Stimulated activated CD4-positive, alpha-beta T cell treated with anti-CD3 and anti-CD28 coated beads, Interleukin-4, amount 100 ng/mL, for 1 hour (primary cell): ENCODE measurements at regions not wholly inside any gene's neighbourhood (a gene's known extent, or its start where the extent isn't known, plus 50 kb on each side); places are given as distances from the start of the nearest gene placed in this dataset.
"Not testable (repeated sequence)": the region's sequence is repeated elsewhere in the genome, so short reads cannot be mapped to it uniquely, and the experiment has no call there.

Experiments
- DNase-seq: peaks from one replicate; pipeline ENCODE4 v3.0.0-alpha.2; 2020

- DNase-seq: no peak
Measured at GRCh38 chr5:57394421-57395210, 88.0 kb downstream of the ACTBL2 start.

DNA sequence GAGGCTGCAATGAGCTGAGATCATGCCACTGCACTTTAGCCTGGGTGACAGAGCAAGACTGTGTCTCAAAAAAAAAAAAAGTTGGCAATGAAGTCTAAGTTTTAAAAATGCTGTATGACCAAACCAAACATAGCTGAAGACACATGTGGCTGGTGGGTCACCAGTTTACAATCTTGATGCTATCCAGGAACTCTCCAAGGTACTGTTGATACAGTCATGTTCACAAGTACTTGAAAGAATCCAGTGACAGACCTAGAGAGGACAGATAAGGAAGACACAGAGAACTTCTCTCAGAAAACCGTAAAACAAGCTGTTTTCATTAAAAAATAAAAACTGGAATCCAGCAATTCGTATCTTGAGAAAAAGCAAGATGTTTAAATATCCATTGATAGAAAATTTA, 95.7 kb downstream of the ACTBL2 start:
- no peak for DNase-seq

DNA sequence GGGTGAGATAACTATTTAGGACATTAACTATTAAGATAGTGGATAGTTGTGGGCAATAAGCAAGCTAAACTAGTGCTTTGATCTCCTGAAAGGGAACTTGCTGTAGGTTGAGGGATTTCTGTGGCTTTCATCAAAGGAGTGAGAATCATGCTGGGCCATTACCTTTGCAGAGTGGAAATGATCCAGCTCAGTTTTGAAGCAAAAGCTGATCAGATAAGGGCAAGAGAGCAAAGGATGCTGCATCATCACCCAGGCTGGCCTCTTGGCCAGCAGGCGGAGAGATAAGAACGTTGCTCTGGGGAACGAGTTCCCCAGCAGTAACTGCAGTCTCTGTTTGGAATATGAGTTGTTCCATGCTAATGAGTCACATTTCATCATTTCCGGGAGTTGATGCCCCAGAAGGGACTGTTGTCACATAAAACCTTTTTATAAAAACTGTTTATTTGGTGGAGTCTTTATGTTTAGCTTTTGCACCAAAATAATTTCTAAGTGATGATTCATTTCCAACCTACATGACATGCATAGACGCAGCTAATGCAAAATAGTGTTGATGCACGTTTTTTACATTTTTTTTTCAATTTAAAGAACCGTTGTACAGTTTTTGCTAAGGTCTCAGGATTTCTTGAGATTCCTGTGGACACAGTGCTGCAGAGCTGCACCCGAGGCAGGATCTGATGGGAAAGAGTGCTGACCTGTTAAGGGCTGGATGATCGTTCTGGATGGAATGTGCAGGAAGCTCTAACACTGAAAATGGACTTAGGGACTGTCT, 99.3 kb downstream of the ACTBL2 start:
- peak; percentile 15 for DNase-seq

GRCh38 chr5:57382655-57383054, 100.0 kb downstream of the ACTBL2 start:
- no peak for DNase-seq

GRCh38 chr5:57370376-57370775, 112.2 kb downstream of the ACTBL2 start:
- DNase-seq: no peak

DNA sequence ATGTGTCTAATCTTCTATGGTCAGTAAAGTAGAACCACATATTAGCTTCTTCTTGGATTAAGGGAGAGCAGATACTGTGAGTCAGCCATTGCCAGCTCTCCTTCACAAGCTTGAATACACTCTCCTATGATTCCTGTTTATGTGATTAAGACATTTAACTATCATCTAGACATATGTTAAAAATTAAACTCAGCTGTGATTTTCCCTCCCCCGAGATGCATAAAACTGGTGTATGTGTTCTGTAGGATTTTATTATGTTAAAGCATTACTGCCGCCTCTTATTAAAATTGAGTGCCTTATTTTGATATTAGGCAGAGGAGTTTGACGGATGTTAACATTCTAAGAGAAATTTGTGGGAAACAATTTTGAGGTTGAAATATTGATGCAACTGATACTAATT, 114.6 kb downstream of the ACTBL2 start:
- no peak for DNase-seq

DNA sequence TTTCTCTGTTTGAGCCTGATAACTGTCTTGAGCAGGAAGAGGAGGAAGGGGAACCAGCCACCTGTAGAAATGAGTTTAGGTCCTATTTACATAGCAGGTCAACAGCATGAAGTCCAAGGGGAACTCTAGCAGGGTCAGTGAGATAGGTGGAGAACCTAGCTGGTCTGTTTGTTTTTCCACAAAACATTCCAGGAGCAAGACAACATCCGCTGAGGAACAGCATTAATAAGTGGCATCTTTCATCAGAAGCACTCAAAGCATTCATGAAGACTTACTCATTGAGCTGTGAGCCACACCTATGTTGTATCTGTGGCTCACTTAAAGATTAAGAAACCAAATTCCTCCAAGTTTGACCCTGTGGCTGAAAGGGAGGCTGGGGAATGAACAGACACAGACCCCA, 115.9 kb downstream of the ACTBL2 start:
- no peak for DNase-seq

DNA sequence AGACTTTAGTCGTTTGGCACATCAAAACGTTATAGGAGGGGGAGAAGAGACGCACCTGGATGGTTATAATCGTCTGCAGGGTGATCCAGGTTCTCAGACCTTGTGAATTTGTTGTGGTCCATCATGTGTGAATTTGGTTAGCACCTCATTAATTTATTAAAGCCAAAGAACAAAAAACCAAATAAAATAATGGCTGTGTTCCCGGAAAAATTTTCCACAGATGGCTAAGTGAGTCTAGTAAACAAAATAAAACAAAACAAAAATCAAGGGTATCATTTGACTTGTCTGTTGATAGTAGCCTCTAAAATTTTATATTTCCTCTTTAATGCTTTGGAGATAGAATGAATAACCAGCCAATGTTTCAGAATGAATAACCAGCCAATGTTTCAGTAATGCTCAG, 119.7 kb downstream of the ACTBL2 start:
- DNase-seq: no peak

- no peak for DNase-seq
Measured at GRCh38 chr5:57360871-57361270, 121.7 kb downstream of the ACTBL2 start.

- DNase-seq: no peak
Measured at GRCh38 chr5:57358796-57359592, 123.6 kb downstream of the ACTBL2 start.

- DNase-seq: not testable (repeated sequence)
Measured at GRCh38 chr5:57356850-57357249, 125.8 kb downstream of the ACTBL2 start.

DNA sequence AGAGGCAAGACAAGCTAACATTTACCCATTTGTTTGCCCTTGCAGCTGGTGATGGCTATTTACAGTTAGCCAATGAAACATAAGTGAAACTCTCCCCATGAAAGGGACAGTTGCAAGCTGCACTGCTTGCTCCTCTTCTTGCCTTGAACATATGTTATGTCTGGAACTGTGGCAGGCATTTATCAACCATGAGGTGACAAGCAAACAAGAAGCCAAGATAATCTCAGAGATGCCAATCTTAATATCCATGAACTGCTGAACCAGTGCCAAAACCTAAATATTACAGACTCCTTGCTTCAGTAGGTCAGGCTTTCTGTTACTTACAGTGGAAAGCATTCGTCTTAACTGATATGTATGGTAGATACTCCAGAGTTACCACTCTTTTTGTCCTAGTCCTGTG, 133.4 kb downstream of the ACTBL2 start:
- no peak for DNase-seq

- DNase-seq: no peak
Measured at GRCh38 chr5:57348376-57349140, 134.1 kb downstream of the ACTBL2 start.

GRCh38 chr5:57346328-57346727, 136.3 kb downstream of the ACTBL2 start:
- DNase-seq: no peak

DNA sequence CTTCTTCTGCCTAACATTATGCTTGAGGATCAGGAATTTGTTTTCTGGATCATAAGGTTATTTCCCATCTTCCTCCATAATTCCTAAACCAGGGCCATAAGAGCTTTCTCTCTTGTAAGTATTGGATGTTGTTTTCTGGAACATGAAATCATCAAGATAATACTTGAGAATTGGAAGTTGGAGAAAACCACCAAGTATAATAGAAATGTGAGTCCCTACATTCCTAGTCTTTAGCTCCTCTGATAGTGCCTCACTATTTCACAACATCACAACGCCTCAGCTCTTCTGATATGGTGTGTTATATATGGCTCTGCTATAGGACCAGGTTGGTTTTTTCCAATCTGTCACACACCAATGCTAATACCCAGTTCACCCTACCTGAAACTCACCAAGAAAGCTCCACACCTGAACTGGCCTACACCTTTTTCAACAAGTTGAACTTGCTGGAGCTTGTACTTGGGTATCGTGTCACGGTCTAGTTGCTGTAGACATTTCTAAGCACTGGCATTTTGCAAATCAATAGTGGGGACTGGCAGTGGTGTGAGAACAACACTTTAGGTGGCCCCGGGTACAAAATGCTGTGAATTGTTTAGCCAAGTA, 141.1 kb downstream of the ACTBL2 start:
- no peak for DNase-seq

- no peak for DNase-seq
Measured at GRCh38 chr5:57340681-57341080, 141.9 kb downstream of the ACTBL2 start.

DNA sequence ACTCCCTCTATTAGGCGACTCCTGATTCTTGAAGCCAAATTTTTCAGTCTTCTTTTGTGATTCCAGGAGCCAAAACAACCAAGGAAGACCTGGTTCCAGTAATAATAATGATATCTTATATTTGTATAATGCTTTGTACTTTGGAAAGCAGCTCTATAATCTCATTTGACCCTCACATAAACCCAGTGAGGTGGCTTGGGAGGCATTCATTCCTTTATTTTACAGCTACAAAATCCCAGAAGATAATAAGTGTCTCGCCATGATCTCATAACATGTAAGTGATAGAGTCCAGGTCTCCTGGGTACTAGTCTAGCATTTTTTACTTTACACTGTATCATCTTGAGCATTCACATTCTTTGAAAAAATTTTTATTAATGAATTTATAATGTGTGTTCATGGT, 143.1 kb downstream of the ACTBL2 start:
- no peak for DNase-seq

DNA sequence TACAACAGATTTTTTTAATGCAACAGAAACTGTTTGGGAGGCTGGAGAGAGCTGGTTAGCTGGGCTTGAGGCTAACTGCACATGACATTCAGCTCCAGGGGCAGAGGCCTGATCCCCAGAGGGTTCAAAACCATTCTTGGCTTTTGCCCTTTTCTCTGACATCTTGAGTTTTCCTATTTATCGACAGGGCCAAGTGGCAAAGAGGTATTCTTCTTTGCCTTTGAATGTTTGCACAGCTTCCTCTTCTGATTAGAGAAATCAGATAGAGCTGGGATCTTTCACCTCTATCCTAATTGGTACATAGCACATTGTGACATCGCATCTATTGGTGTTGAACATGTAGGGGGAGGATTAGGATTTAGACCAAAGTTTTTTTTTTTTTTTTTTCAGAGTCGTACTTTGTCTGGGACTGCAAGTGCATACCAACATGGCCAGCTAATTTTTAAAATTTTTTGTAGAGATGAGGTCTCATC, 143.7 kb downstream of the ACTBL2 start:
- no peak for DNase-seq

DNA sequence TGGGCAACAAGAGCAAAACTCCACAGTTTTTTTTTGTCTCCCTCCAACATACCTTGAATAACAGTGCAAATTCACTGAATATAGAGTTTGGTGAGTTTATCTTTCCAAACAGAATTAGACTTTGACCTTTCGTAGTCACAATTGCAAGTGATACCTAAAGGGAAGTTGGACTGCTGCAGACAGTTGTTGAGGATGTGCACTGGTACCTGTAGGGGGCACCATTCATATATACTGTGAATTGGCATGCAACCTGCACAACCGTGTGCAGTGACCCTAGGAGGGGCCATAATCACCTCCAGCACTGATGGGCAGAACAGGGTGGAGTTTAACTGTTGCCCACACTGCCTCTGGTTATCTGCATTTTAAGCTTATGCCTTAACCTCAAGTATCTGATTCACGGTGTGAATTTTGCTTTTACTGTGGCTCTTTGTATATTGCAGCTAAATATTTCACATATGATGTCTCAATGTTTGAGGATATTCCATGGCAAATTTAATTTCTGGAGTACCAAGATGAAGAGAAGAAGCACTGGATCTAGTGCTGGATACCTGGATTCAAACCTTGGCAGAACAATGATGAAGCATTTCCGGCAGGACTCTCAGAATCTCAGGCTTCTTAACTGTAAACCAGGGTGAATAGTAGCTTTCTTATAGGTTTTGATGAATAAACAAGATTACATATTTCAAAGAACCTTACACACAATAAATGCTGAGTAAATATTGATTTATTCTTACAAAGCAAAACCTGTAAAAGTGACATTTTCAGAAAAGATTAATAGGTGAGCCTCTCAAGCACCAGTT, 144.3 kb downstream of the ACTBL2 start:
- DNase-seq: no peak

- no peak for DNase-seq
Measured at GRCh38 chr5:57335092-57335660, 147.4 kb downstream of the ACTBL2 start.

DNA sequence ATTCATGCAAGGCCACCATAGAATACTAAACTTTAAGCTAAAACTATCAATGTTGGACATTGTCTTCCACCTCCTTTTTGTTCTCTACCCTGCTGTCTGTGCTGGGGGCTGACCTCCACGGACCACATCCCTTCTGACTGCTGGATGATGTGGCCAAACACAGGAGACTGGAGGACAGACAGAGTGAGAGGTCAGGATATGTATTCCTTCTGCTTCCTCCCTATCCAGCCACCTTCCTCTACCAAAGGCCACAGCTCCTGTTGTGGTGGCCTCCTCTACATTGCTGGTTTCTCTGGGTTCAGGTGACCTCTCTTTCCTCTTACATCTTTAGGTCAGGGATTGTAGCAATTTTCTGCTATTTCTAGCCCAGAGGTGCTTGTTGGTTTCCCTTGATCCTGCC, 148.1 kb downstream of the ACTBL2 start:
- no peak for DNase-seq
